K562 (cell line): ENCODE measurements at regions not wholly inside any gene's neighbourhood (a gene's known extent, or its start where the extent isn't known, plus 50 kb on each side); places are given as distances from the start of the nearest gene placed in this dataset.

ENCODE experiments used
- CCNT2 ChIP-seq: IDR thresholded peaks from 2 replicates; pipeline ENCODE4 v1.6.1; 2011; ENCODE audit warnings: borderline replicate concordance, low read depth, mild to moderate bottlenecking, moderate library complexity, mixed read lengths, low read length; ENCODE audit not compliant: insufficient read length; ENCODE audit errors: extremely low read depth
- CHD1 ChIP-seq: fragments of 200-600 bp; sonication (generic); IDR thresholded peaks from one replicate; pipeline ENCODE4 v1.6.1; 2012; ENCODE audit warnings: mild to moderate bottlenecking, moderate library complexity, low read length, inconsistent platforms
- CTCF ChIP-seq, 3 experiments: IDR thresholded peaks in 2 of 3; conservative IDR thresholded peaks in 1 of 3; 2 replicates each; pipeline ENCODE4 v1.5.1; 2011 to 2012; ENCODE audit warnings: low read length in 3 of 3, mild to moderate bottlenecking in 3 of 3, control low read depth in 2 of 3, improper control_type of control experiment in 1 of 3, inconsistent platforms in 1 of 3, low read depth in 1 of 3, mixed read lengths in 1 of 3, moderate library complexity in 1 of 3; ENCODE audit not compliant: insufficient read depth in 2 of 3
- ELK1 ChIP-seq: sonication (generic); formaldehyde crosslinking; IDR thresholded peaks from 2 replicates; pipeline ENCODE4 v1.8.1; 2022; ENCODE audit warnings: missing genetic modification reagents
- ZBTB7A ChIP-seq: IDR thresholded peaks from 2 replicates; pipeline ENCODE4 v1.6.1; 2011; ENCODE audit warnings: low read depth, mild to moderate bottlenecking, low read length, moderate library complexity, borderline replicate concordance; ENCODE audit not compliant: control insufficient read depth
- ZKSCAN8 ChIP-seq: fragments of 200-800 bp; sonication (Bioruptor generic); IDR thresholded peaks from 2 replicates; pipeline ENCODE4 v1.6.1; 2016; ENCODE audit warnings: missing genetic modification characterization, missing compliant biosample characterization
- ZNF24 ChIP-seq: fragments of 450-650 bp; IDR thresholded peaks from 2 replicates; pipeline ENCODE4 v1.6.1; 2016

- no peak for TF ChIP-seq CHD1
- TF ChIP-seq ZNF24: no peak
- no peak for TF ChIP-seq CTCF (IDR thresholded peaks at IDR 0.05 in 2 of 3, conservative IDR thresholded peaks at IDR 0.05 in 1 of 3; ENCODE audit: insufficient read depth in 2 of 3, low read depth in 1 of 3, low read length in 3 of 3)
- TF ChIP-seq CCNT2: no peak
- no peak for TF ChIP-seq ZKSCAN8 (CRISPR knock-in tag)
- no peak for TF ChIP-seq ZBTB7A
- no peak for TF ChIP-seq ELK1 (CRISPR knock-in tag)
Measured at GRCh38 chr2:204343685-204344084, 201.6 kb upstream of the PARD3B start.
